ENCODE measurements at regions not wholly inside any gene's neighbourhood (a gene's known extent, or its start where the extent isn't known, plus 50 kb on each side); places are given as distances from the start of the nearest gene placed in this dataset.
"Not testable (repeated sequence)": the region's sequence is repeated elsewhere in the genome, so short reads cannot be mapped to it uniquely, and the experiment has no call there.

GRCh38 chr5:92629000-92629399 is 952.0 kb downstream of the NR2F1-AS1 start:
- no peak for DNase-seq (ENCODE audit: low spot score)

GRCh38 chr5:92627186-92627585 is 953.8 kb downstream of the NR2F1-AS1 start:
- DNase-seq (ENCODE audit: low spot score), result no peak

- no peak for DNase-seq (ENCODE audit: low spot score)
Observed at GRCh38 chr5:92616085-92616484, 964.9 kb downstream of the NR2F1-AS1 start.

DNA sequence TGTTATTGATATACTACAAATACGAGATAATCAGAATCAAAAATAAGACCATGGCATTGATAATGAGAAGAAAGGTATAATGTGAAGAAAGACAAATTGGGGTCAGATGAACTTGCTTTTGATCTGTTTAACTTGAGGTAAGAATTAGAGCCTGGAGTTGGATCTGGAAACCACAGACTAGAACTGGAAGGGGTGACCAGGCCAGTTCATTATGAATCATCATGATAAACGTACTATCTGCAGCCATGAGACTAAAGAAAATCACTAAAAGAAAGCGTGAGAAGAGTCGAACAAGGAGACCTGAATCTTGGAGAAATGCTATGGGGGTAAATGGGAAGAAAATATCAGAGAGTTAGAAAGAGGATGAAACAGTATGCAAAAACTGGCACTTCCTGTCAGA is 967.5 kb downstream of the NR2F1-AS1 start:
- DNase-seq (ENCODE audit: low spot score), result no peak

DNA sequence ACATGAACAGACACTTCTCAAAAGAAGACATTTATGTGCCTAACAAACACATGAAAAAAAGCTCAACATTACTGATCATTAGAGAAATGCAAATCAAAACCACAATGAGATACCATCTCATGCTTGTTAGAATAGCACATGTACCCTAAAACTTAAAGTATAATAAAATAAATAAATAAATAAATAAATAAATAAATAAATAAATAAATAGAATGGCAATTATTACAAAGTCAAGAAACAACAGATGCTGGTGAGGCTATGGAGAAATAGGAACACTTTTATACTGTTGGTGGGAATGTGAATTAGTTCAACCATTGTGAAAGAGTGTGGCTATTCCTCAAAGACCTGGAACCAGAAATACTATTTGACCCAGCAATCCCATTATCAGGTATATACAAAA is 970.6 kb downstream of the NR2F1-AS1 start:
- not testable (repeated sequence) for DNase-seq (ENCODE audit: low spot score)

GRCh38 chr5:92605591-92605990 is 975.4 kb downstream of the NR2F1-AS1 start:
- DNase-seq (ENCODE audit: low spot score), result no peak

GRCh38 chr5:92599217-92599810 is 981.7 kb downstream of the NR2F1-AS1 start:
- no peak for DNase-seq (ENCODE audit: low spot score)

- no peak for DNase-seq (ENCODE audit: low spot score)
Observed at GRCh38 chr5:92594031-92594430, 987.0 kb downstream of the NR2F1-AS1 start.

GRCh38 chr5:92588876-92589275 is 992.1 kb downstream of the NR2F1-AS1 start:
- DNase-seq (ENCODE audit: low spot score), result no peak

GRCh38 chr5:92581690-92582089 is 999.3 kb downstream of the NR2F1-AS1 start:
- no peak for DNase-seq (ENCODE audit: low spot score)

DNA sequence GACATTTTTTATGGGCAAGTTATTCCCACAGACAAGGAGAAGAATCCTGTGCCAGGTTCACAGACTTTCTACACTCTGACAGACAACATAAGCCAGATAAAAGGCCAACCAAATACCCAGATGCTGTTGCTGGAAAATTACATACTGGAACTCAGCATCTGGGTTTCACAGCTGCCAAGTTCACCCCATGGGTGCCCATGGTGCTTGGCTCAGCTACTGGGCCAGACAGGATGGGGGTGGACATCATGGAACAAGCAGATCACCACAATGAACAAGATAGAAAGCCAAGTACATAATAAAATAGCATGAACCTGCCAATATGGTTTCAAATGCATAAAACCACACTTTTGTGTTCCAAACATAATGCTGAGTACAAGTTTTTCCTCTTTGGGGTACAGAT is 999.8 kb downstream of the NR2F1-AS1 start:
- no peak for DNase-seq (ENCODE audit: low spot score)

DNA sequence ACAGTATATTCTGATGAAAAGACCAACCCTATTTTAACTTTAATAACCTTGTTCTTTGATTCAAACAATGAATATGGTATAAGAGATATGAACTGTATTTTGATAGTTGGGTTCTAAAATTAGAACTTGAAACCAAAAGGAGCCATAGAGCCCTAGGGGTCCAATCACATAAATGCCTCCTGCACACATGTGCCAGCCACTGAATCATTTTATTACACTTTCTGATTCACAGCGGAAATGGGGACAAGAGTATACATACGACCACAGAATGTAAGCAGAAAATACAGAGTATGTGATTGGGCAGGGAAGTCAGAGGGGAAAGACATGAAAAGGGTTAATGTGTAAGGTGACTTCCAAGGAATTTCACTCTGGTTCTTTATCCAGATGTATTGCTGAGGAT is 1000.2 kb downstream of the NR2F1-AS1 start:
- no peak for DNase-seq (ENCODE audit: low spot score)

DNA sequence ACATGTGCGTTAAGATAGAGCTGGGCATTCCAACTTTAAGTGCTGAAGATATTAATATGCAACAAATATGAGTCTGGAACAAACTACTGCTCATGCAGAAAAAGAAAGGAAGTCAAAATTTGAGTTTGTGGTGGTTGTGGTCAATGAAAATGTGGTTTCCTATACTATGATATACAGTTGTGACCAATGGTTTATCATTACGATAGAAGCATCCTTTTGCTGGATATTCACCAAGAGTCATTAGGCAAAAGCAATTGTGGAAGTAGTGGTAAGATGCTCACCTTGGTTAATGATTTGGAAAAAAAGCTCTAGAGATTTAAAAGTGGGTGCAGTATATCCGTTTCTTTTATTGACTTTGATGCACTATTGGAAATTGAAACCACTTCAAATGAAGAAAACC is 1007.0 kb downstream of the NR2F1-AS1 start:
- no peak for DNase-seq (ENCODE audit: low spot score)

- DNase-seq (ENCODE audit: low spot score), result no peak
Observed at GRCh38 chr5:92568522-92568921, 1012.5 kb downstream of the NR2F1-AS1 start.

DNA sequence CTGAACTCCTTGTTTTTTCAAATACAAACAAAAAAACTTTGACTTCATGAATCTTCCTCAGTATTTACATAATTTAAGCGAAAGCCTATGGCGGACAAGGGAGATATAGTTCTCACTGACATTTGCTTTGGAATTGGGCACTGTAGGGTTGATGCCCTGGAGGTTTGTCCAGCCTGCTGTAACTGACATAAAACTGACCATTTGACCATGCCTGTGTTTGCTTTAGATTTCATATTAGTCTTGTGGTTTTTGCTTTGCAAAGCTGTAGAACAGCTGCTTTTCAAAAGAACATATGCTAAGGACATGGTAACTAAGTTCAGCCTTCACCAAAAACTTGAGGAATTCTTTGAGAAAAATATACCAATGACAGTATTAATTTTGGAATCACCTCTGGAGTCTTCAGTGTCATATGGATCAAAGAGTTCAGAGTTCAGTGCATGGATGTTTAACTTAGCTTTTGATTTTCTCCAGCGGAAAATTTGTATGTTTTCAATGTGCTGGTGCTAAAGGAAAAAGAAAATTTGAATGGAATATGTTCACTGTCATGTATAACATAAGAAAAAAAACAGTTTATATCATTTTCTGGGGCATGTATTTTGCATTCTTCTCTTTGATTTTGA is 1013.1 kb downstream of the NR2F1-AS1 start:
- no peak for DNase-seq (ENCODE audit: low spot score)

DNA sequence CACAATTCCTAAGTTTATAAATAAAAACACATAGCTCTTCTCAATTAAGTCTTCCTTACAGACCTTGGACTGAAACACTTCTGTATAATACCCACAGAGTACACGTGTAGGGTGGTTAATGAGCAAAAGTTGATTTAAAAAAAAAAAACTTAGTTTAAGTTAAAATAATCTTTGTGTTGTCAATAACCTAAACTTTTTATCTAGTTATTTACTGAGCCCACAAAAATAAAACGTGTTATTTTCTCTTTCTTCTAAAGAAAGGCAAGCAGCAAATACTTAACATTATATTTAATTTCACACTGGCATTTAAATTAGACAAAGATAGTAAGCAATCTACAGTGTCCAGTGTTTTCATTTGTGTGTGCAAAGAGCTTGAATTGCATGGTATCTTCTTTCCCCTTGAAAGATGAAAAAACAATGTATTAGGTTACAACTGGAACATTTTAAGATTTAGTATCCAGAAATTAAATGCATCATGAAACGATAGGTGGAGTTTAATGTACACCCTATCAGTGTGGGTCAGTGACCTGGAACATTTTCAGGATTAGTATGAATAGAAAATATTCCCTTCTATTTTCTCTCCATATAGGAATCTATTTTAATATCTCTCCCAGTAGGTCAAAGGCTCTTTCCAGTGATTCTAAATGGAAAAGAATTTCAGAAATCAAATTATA is 1014.8 kb downstream of the NR2F1-AS1 start:
- DNase-seq (ENCODE audit: low spot score), result no peak

DNA sequence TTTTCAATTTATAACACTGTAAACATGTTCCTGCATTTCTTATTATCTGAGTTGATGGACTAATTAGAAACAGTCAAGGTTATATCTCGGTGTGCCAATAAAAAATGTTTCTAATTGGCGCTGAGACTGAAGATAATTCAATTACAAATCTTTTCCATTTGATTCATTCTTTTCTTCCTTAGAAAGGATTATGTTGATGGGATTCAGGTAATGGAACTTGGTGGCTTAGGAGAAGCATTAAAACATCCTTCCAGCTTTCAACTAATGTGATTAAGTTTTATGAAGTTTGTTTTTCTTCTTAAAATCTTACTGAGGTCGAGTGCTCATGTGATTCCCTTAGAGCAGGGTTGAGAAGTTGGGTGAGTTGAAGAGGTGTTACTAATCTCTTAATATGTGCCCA is 1015.3 kb downstream of the NR2F1-AS1 start:
- DNase-seq (ENCODE audit: low spot score), result no peak

DNA sequence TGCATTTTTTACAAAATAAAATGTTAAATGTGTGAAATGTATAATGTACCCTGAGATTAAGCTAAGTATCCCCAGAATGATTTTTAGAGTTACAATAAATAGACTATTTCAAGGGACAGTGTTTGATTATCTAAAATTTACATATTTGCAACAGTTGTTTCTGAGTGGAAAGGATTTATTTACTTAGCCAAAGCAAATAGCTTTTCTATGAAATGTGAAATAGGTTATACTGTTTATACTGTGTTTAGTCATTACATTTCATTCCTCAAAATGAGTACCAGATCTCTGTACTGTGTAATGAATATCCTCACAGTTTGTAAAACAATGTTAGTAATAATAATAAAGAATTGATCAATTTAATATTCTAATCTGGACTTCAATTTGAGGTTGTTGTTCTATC is 1019.0 kb downstream of the NR2F1-AS1 start:
- DNase-seq (ENCODE audit: low spot score), result no peak

DNA sequence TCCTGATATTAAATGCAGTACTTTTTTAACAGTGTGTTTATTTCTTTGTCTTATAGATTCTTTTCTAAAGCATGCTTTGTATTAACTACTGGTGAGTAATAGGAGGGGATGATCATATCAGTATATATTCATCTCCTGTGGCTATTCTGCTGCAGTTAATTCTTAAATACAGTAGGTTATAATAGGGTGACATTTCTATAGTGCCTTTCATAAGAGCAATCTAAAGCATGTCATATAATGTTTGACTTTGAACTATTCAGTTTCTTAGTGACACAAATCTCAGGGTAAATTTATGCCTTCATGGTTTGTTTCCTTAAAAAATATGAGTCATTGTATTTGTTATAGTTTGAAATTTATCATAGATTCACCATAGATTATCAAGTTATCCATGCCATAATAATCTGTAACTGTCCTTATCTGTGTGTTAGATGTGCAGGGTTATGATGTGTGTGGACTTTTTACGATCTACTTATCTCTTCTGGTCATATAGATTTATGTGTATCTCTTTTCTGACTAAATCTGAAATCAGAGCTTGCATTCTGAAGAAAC is 1019.5 kb downstream of the NR2F1-AS1 start:
- DNase-seq (ENCODE audit: low spot score), result no peak

DNA sequence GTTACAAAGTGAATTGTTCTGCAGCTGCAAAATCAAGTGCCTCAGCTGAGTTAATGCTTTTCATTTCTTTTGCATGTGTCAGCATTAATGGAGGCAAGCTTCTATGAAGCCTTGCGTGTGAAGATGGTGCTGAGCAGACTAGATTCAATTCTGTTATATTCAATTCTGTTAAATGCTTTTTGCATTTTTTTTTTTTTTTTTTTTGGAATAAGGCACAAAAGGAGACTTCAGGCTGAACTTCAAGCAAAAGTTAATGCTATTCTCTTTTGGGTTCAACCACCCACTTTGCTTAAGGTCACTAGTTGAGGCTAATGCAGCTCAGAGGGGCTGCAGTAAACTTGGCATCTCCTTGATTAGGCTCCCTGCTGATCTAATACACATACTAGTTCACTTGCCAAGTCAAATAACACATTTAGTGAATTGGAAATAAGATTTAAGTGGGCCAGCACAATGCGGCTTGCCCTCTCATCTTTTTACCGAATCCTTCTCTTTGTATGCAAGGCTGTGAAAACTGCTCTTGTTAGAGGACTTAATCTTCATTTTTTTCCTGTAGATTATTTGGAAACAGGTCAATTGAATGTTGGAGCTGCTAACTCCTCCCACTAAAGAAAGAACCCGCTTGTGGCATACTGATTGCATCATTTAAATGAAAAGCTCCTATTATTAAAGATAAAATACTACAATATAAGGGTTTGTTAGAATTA is 1020.2 kb downstream of the NR2F1-AS1 start:
- no peak for DNase-seq (ENCODE audit: low spot score)

GRCh38 chr5:92559781-92560180 is 1021.2 kb downstream of the NR2F1-AS1 start:
- DNase-seq (ENCODE audit: low spot score), result no peak

- no peak for DNase-seq (ENCODE audit: low spot score)
Observed at GRCh38 chr5:92559331-92559730, 1021.7 kb downstream of the NR2F1-AS1 start.

DNA sequence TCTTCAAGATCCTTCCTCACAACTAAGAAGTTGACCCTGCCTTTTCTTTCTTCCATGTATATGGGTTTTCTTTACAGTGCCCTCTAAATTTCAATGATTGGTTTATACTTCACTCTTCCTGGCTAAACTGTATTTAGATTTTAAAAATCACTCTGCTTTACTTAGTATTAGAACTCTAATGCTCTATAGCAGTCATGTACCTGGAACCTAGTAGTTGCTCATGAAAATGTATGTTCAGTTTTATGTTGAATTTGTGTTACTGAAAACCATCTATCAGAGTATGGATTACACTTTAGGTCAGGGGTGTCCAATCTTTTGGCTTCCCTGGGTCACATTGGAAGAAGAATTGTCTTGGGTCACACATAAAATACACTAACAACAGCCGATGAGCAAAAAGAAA is 1024.3 kb downstream of the NR2F1-AS1 start:
- no peak for DNase-seq (ENCODE audit: low spot score)

All from CD4-positive, alpha-beta T cell treated with Interleukin-15 for 4 hours (primary cell).